B cell (primary cell): ENCODE measurements at regions not wholly inside any gene's neighbourhood (a gene's known extent, or its start where the extent isn't known, plus 50 kb on each side); places are given as distances from the start of the nearest gene placed in this dataset.

Source experiments
- ATAC-seq: fragments of 200-7000 bp; cut with Tn5 transposase; one replicate; pipeline ENCODE4 v1.10.0; 2021; ENCODE audit warnings: low read depth, mild to moderate bottlenecking, moderate number of reproducible peaks, moderate library complexity
- CTCF ChIA-PET: fragments of 350-600 bp; sonication (Branson Sonifier 250); formaldehyde crosslinking; loops from one replicate; lab custom pipeline; 2021; ENCODE audit warnings: antibody characterized with exemption, inconsistent platforms; lab: Charles Lee
- POLR2A ChIA-PET: fragments of 350-600 bp; sonication (Branson Sonifier 250); formaldehyde crosslinking; loops from one replicate; lab custom pipeline; 2021; ENCODE audit warnings: antibody characterized with exemption; lab: Charles Lee
- DNase-seq: peaks from one replicate; pipeline ENCODE4 v3.0.0; 2013
- H2AFZ ChIP-seq: 2 replicates; pipeline ENCODE4 v1.6.1; 2012; ENCODE audit warnings: mild to moderate bottlenecking, low read depth, low read length; ENCODE audit not compliant: insufficient read depth, poor library complexity, severe bottlenecking
- H3K27ac ChIP-seq, 2 donors: 1 replicate in 1 of 2; 2 replicates in 1 of 2; pipeline ENCODE4 v1.5.1; 2012 to 2013; ENCODE audit warnings: low read length in 2 of 2, mild to moderate bottlenecking in 2 of 2, moderate library complexity in 1 of 2
- H3K27me3 ChIP-seq, 4 experiments: fragments of 200-600 bp in 1 of 4; sonication (generic) in 1 of 4; replicated peaks in 1 of 4; 1 replicate in 2 of 4; 2 replicates in 2 of 4; pipeline versions ENCODE4 v1.6.1 to v1.7.0; 2013 to 2016; ENCODE audit warnings: low read length in 3 of 4, mild to moderate bottlenecking in 2 of 4, mixed read lengths in 1 of 4, moderate library complexity in 1 of 4; ENCODE audit not compliant: insufficient read depth in 4 of 4, control insufficient read depth in 3 of 4; ENCODE audit errors: control extremely low read depth in 1 of 4
- H3K36me3 ChIP-seq, 2 experiments: replicated peaks in 1 of 2; 1 replicate in 1 of 2; 2 replicates in 1 of 2; pipeline versions ENCODE4 v1.6.1 to v1.7.1; 2013; ENCODE audit warnings: low read length in 1 of 2; ENCODE audit not compliant: insufficient read depth in 2 of 2, control insufficient read depth in 1 of 2; ENCODE audit errors: control extremely low read depth in 1 of 2, extremely low read depth in 1 of 2
- H3K4me1 ChIP-seq, 2 donors: fragments of 200-600 bp in 1 of 2; sonication (generic) in 1 of 2; 1 replicate in 1 of 2; 2 replicates in 1 of 2; pipeline versions ENCODE4 v1.5.1 to v1.6.1; 2013 to 2017; ENCODE audit warnings: low read length in 2 of 2; ENCODE audit not compliant: control insufficient read depth in 2 of 2, insufficient read depth in 2 of 2
- H3K4me2 ChIP-seq: replicated peaks from 2 replicates; pipeline ENCODE3; 2012; ENCODE audit warnings: mild to moderate bottlenecking, low read depth, low read length; ENCODE audit not compliant: poor library complexity, severe bottlenecking
- H3K4me3 ChIP-seq, 5 experiments: fragments of 200-600 bp in 1 of 5; sonication (generic) in 1 of 5; 1 replicate in 3 of 5; 2 replicates in 2 of 5; pipeline versions ENCODE4 v1.5.1 to v1.7.0; 2011 to 2016; ENCODE audit warnings: low read length in 4 of 5, mild to moderate bottlenecking in 4 of 5, low read depth in 2 of 5, control low read depth in 1 of 5, moderate library complexity in 1 of 5; ENCODE audit not compliant: insufficient read depth in 1 of 5; ENCODE audit errors: control extremely low read depth in 1 of 5, extremely low read depth in 1 of 5
- H3K79me2 ChIP-seq: fragments of 200-600 bp; sonication (generic); one replicate; pipeline ENCODE4 v1.6.0; 2016; ENCODE audit warnings: low read length; ENCODE audit not compliant: control insufficient read depth, insufficient read depth
- H3K9ac ChIP-seq: fragments of 200-600 bp; sonication (generic); 2 replicates; pipeline ENCODE4 v1.6.1; 2017; ENCODE audit warnings: mild to moderate bottlenecking, low read length, moderate library complexity
- H3K9me3 ChIP-seq, 3 donors: one replicate each; pipeline versions ENCODE4 v1.6.1 to v1.7.1; 2013; ENCODE audit warnings: low read length in 2 of 3; ENCODE audit not compliant: control insufficient read depth in 2 of 3, insufficient read depth in 1 of 3; ENCODE audit errors: control extremely low read depth in 1 of 3
- H4K20me1 ChIP-seq: 2 replicates; pipeline ENCODE4 v1.6.0; 2012; ENCODE audit warnings: mild to moderate bottlenecking, low read length; ENCODE audit not compliant: insufficient read depth, control insufficient read depth, poor library complexity, severe bottlenecking
- H3K27ac Mint-ChIP-seq: one replicate; pipeline ENCODE4 v1.8.0; 2021; ENCODE audit warnings: mixed read lengths
- H3K27me3 Mint-ChIP-seq: one replicate; pipeline ENCODE4 v1.8.0; 2021; ENCODE audit warnings: mixed read lengths
- H3K4me1 Mint-ChIP-seq: one replicate; pipeline ENCODE4 v1.8.0; 2021; ENCODE audit warnings: mixed read lengths
- H3K4me3 Mint-ChIP-seq: one replicate; pipeline ENCODE4 v1.8.0; 2021; ENCODE audit warnings: mixed read lengths
- H3K9me3 Mint-ChIP-seq: one replicate; pipeline ENCODE4 v1.8.0; 2022; ENCODE audit warnings: mixed read lengths; ENCODE audit not compliant: insufficient read depth
- EZH2 ChIP-seq: IDR thresholded peaks from 2 replicates; pipeline ENCODE4 v1.6.1; 2012; ENCODE audit warnings: borderline replicate concordance, low read depth, mild to moderate bottlenecking, moderate library complexity, low read length; ENCODE audit not compliant: insufficient read depth, poor library complexity, severe bottlenecking
- WGBS: methylation state at CpG from one replicate; pipeline ENCODE4 v1.1.5; 2013; ENCODE audit warnings: missing lambda C conversion rate; ENCODE audit not compliant: insufficient coverage; 5-methylcytosine and 5-hydroxymethylcytosine counted together
- intact Hi-C: fragments of 100-400 bp; cut with micrococcal nuclease; formaldehyde crosslinking; loops from one replicate; pipeline ENCODE4 v1.10.0; 2022
- TF ChIP-seq, protein P1 (sequence below): fragments of 200-600 bp; IDR thresholded peaks from one replicate; pipeline ENCODE4 v1.8.0; 2022; ENCODE audit warnings: antibody characterized with exemption, mild to moderate bottlenecking

DNA sequence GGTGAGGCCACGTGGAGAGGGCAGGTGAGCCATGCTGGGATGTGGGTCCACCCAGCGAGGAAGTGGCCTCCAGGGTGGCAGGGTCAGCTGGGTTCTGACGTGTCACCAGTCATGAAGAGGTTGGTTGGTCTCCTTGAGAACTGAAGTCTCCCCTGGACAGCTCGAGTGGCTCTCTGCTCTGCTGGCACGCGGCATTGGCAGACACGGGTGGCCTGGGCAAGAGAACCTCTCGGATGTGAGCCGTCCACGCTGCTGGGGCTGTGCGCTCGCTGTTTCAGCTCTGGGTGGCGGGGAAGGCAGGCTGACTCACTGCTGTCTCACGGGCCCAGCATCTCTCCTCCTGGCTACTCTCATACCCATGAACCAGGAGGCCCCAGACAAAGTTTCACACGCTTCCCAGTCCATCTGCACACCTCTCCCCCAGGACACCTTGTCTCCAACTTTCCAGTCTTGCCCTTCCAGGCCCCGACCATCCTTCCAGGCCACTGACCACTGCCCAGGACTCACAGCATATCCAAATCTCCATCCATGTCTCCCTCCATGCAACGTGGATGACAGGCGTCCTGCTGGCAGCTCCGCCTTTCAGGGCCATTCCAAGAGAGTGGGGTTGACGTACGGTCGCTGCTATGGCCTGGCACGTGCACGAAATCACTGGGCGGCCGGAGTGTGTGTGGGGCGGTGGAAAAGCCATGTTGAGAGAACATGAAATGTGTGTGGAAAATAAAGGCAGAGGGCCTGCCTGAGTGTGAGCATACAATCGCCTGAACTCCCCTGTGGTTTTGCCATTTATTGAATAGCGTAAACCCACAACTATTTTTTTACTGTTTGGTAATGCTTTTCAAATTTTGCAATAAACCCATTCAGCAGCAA is 145.0 kb upstream of the COL5A1 start:
- Mint-ChIP-seq H3K27ac (no peak overlapping the region), H3K27me3 (peaks cover 9% of the 10 kb centered on the region), H3K9me3 (no peaks in the 10 kb centered on the region), H3K4me3 (no peak overlapping the region), H3K4me1 (peaks cover 1% of the 10 kb centered on the region)
- H3K27me3 ChIP-seq, result peaks cover 0 to 10% (median 3%) of the 10 kb centered on the region in 4 experiments
- H3K79me2 ChIP-seq, result no peaks in the 10 kb centered on the region
- peaks cover 0 to 13% (median 0%) of the 10 kb centered on the region in 3 donors for H3K9me3 ChIP-seq
- no peak overlapping the region for H2AFZ ChIP-seq
- ChIA-PET POLR2A (no interaction called here), CTCF (no interaction called here)
- peaks cover 8% of the 10 kb centered on the region in 2 donors for H3K4me1 ChIP-seq
- no peak overlapping the region for H3K4me3 ChIP-seq
- intact Hi-C loops, result no loop called here
- 91% methylated on average over 17 of the region's 29 CpGs for WGBS
- H4K20me1 ChIP-seq, result no peaks in the 10 kb centered on the region
- no peak overlapping the region for H3K4me2 ChIP-seq
- H3K27ac ChIP-seq, result no peak overlapping the region
- no peaks in the 10 kb centered on the region for H3K36me3 ChIP-seq
- DNase-seq (no peak), ATAC-seq (no peak)
- TF ChIP-seq, protein P1, sequence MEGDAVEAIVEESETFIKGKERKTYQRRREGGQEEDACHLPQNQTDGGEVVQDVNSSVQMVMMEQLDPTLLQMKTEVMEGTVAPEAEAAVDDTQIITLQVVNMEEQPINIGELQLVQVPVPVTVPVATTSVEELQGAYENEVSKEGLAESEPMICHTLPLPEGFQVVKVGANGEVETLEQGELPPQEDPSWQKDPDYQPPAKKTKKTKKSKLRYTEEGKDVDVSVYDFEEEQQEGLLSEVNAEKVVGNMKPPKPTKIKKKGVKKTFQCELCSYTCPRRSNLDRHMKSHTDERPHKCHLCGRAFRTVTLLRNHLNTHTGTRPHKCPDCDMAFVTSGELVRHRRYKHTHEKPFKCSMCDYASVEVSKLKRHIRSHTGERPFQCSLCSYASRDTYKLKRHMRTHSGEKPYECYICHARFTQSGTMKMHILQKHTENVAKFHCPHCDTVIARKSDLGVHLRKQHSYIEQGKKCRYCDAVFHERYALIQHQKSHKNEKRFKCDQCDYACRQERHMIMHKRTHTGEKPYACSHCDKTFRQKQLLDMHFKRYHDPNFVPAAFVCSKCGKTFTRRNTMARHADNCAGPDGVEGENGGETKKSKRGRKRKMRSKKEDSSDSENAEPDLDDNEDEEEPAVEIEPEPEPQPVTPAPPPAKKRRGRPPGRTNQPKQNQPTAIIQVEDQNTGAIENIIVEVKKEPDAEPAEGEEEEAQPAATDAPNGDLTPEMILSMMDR, result no peak
- no peak for TF ChIP-seq EZH2
- no peak overlapping the region for H3K9ac ChIP-seq

DNA sequence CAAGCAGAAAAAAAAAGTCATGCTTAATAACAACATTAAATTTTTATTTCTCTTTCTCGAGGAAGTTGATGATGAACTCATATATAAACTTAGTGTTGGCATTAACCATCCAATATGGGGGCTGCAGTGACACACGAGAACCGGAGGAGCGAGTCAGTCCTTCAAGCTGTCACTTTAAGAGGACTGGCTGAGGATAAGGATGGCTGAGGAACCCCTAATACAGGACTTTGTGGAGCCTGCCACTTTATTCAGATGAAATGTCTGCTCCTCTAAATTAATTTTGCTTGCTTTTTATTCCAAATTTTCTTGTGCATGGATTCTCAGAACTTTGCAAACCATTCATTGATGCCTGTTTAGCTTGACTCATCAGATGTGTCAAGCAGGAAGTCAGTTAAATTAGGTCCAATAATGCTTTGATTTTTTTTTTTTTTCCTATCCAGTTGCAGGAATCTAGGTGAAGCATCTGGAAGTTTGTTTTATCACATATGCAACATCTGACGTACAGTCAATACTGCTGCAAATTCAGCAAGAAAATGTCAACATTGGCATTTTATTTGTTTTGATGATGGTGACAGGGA is 144.2 kb upstream of the COL5A1 start:
- H3K4me3 Mint-ChIP-seq, result no peak overlapping the region
- H3K9ac ChIP-seq, result no peak overlapping the region
- no peak overlapping the region for H3K4me3 ChIP-seq
- TF ChIP-seq, protein P1, result no peak
- no peak for TF ChIP-seq EZH2
- no peak overlapping the region for H3K27ac Mint-ChIP-seq
- peaks cover 0 to 18% (median 3%) of the 10 kb centered on the region in 4 experiments for H3K27me3 ChIP-seq
- H3K4me1 ChIP-seq, result peaks cover 8% of the 10 kb centered on the region in 2 donors
- no peak overlapping the region for H2AFZ ChIP-seq
- DNase-seq, result no peak
- H3K27me3 Mint-ChIP-seq, result peaks cover 12% of the 10 kb centered on the region
- peaks cover 1% of the 10 kb centered on the region for H3K4me1 Mint-ChIP-seq
- H3K9me3 ChIP-seq, result peaks cover 0 to 13% (median 0%) of the 10 kb centered on the region in 3 donors
- no peak overlapping the region for H3K27ac ChIP-seq
- WGBS, result no CpG with 5 or more reads among the region's 5 CpGs
- H3K9me3 Mint-ChIP-seq, result no peaks in the 10 kb centered on the region
- no peaks in the 10 kb centered on the region for H4K20me1 ChIP-seq
- H3K4me2 ChIP-seq, result no peak overlapping the region
- CTCF ChIA-PET, result no interaction called here
- ATAC-seq, result no peak
- intact Hi-C loops, result no loop called here
- no peaks in the 10 kb centered on the region for H3K79me2 ChIP-seq
- POLR2A ChIA-PET, result no interaction called here
- H3K36me3 ChIP-seq, result no peaks in the 10 kb centered on the region
